Cerebellar cortex (tissue), 1 donor: ENCODE measurements at regions not wholly inside any gene's neighbourhood (a gene's known extent, or its start where the extent isn't known, plus 50 kb on each side); places are given as distances from the start of the nearest gene placed in this dataset.
"Not testable (repeated sequence)": the region's sequence is repeated elsewhere in the genome, so short reads cannot be mapped to it uniquely, and the experiment has no call there.

Source experiments
- DNase-seq: peaks from one replicate; pipeline ENCODE4 v3.0.0-alpha.2; 2015; ENCODE audit warnings: low spot score

DNA sequence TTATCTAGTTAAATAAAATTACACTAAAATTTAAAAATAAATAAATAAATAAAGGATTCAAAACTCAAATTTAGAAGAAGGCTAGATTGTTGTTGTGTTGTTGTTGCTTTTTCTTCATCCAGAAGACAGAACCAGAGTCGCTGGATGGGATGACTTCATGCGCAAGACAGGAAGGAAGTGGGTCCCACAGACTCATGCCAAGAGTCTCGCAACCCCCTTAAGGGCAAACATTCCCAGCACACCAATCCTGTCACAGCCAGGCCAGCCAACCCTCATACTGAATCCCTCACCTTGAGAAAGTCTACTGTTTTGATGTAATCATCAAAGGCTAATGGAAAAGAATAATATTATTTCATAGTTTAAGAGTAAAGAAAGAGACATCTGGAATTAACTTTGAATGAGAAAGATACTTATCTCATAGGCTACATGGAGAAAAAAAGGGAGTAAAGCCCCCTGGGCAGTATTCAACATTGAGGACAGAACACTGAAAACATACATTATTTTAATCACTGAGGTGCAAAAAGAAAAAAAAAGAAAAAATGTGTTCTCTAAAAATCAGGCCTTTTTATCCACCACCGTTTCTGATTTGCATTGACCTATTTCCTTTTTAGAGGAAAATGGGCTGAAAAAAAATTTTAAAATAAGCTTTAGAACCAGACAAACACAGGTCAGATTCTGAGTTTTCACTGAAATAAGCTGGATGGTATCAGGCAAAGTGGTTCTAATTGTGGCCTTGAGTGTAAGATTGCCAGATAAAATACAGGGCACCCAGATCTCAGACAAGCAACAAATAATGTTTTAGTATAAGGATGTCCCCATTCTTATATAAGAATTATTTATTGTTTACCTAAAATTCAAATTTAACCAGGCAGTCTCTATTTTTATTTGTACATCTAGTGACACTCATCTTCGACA is 826.5 kb downstream of the TNS3 start:
- no peak for DNase-seq

DNA sequence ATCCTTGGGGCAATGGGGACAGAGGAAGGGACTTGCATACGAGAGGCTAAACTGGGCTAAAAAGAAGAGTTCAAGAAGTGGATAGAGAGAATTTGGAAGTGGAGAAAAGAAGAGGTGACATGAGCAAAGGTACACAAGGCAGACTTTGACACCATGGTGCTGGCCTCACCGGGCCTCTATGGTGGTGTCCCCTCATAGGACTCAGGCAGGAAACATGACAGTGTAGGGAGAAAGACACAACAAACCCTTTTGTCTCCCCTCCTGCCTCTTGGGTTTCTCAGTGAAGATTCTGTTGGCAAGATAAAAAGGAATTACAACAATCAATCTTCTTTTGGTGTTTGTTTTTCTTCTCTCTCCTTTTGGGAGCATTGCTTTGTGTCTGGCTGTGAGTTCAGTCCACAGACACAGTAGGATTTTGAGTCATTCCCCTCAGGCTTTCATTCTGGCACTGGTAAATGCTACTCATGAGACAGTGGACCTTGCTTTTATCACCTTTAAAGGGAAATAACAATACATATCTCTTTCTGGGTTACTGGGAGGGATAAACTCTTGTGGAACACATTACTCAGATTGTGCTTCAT is 827.7 kb downstream of the TNS3 start:
- DNase-seq, result no peak

DNA sequence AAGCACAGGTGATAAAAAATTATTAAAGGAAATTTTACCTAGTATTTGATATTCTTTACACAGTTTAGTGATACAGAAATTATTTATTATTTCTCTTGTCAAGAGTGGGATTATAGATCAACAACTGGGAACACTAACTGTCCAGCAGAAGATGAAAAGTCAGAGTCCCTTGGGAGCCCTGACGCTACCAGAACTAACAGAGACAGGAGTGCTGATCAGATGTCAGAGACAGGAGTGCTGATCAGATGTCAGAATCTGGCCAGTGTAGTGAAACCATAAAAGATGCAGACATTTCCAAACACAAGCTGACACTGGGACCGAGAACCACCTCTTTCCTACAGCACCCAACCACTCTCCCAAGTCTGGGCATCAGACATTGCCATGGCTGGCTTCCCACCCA is 828.2 kb downstream of the TNS3 start:
- DNase-seq, result no peak

DNA sequence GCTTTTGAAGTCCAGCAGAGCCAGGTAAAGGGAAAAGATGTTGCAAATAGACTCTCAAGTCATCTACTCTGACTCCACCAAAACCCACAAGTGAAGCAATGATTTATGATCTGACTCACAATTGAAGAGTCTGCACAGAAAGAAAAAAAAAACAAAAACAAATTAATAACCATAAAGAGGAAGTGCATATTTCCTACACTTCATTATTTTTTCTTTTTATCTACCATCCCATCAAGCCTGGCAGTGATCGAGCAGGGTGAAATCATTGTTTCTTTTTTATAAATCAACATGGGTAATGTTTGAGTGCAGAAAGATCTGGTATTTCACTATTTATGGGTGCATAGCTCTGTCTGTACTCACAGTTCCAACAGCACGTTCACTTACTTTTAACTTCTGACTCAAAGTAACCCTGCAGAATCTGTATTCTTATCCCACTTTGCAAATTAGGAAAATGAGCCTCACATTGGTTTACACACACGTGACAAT is 829.0 kb downstream of the TNS3 start:
- no peak for DNase-seq

DNA sequence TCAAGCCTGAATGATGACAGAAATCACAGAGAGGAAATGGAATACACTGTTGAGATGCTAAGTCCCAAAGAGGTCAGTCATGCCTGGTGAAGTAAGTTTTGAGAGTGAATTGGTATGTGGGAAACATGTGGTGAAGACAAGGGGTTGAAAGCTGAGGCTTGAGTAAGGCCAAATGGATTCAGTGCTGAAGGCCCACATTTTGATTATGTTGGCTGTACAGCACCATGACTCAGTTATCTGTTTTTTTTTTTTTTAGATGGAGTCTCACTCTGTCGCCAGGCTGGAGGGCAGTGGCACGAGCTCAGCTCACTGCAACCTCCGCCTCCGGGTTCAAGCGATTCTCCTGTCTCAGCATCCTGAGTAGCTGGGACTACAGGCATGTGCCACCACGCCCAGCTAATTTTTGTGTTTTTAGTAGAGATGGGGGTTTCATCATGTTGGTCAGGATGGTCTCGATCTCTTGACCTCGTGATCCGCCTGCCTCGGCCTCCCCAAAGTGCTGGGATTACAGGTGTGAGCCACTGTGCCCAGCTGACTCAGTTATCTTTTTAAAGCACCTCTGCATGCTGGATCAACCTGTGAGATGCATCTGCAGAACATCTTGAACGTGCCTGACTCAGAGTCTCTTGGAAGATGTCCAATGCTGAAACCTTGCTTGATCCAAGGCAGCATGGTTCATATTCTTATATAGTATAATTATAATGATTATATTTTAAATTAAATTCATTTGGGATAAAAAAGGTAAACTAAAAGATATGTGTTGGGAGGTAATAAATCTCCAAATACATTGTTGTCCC is 829.8 kb downstream of the TNS3 start:
- not testable (repeated sequence) for DNase-seq

DNA sequence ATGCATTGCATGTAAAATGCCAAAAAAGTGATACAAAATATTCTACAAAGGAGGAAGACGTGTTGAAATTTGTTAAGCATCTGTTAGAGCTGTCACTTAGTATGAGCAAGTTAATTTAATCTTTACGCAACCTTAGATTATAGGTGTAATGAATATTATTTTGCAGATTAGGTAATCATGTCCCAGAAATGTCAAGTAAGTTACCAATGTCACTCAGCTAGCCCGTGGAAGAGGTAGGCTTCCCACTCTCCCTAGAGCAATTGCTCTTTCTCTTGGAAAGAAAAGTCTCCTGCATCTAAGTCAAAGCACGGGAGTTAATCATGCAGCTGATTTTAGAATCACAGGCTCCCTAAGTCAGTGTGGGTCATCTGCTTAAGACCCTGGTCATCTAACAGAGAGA is 830.4 kb upstream of the IGFBP3 start:
- DNase-seq, result no peak

DNA sequence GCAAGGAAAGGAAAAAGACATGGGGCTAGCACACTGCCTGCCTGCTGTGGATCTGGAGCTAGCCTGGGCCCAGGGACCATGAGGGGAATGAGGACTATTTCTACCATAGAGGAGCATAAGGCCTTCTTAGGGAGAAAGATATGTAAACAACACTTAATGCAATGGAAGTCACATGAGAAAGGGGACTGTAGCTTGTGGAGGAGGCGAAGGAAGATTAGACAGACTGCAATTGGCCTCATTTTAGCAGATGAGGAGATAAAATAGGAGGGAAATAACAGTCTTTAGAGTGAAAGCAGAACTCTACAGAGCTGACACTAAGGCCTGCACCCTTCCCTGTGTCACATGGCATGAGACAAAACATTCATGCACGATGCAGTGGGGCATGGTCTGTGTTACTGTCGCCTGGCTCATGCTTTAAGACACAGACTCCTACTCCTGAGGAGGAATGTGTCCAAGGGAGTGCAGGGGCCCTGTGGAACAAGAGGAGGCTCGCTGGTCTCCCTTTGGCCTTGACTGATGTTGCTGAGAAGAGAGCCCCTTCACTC is 829.3 kb upstream of the IGFBP3 start:
- no peak for DNase-seq

DNA sequence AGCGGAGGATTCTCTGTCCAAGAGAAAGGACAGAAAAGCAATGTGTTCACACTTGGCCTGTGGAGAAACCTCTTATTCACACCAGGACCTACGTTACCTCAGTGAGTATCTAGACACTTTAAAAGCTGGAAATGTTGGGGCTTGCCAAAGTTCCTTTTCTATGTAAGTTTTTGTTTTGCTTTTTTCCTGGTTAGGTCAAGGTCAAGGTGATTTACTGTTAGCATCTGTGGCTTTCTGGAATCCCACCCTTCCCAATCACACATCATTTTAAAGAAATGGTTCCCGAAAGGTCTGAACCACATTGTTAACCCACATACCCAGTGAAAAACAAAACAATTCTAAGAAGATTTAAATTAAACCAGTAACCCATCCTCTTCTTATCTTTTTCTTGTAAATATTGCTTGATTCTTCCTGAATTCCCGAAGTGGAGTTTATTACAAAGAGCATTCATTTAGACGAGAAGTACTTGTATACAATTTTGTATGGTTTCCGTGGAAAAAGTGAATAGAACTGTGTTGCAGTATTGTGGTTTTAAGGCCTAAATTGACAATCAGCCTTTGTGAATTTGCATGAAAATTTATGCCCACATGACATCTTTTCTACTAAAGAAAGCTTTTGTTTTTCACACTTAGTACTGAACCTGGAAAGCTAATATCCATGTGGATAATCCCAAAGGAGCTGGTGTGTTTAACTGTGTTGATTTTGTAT is 827.0 kb upstream of the IGFBP3 start:
- no peak for DNase-seq

DNA sequence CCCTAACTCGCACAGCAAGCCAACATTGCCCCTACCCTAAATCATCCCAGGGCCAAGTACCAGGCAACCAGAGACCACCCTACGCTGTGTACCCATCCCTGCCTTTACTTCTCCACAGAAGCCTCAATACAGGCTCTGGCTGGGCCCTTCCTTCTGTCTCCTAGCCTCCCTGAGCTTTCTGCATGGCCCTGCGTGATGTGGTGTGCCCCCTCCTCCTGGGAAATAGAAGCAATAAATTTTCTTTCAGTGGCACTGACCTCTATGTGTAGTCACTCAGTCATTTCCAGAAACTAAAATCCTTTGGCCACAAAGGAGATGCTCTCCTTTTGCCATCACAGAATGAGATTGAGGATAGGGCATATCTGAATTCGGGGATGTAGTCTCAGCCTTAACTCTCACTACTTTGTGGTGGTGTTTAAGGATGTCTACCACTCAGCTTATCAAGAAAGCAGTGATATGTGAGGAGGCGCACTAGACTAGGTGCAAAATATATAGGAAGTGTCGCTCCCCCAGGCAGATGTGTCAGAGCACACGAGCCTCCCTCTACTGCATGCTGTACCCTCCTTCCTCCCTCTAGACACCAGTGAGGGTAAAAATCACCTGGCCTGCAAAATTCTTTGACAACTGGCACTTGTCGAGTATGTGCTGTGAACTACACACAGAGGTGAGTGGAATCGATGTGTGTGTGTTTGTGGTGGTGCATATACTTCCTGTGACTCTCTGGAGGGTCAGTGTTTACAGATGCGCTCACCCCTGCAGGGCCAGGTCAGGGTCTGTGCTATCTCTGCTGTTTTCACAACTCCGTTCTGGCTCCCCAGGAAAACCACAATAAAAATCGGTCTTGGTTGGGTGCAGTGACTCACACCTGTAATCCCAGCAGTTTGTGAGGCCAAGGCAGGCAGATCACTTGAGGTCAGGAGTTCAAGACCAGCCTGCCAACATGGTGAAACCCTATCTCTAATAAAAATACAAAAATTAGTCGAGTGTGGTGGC is 825.9 kb upstream of the IGFBP3 start:
- DNase-seq, result no peak

DNA sequence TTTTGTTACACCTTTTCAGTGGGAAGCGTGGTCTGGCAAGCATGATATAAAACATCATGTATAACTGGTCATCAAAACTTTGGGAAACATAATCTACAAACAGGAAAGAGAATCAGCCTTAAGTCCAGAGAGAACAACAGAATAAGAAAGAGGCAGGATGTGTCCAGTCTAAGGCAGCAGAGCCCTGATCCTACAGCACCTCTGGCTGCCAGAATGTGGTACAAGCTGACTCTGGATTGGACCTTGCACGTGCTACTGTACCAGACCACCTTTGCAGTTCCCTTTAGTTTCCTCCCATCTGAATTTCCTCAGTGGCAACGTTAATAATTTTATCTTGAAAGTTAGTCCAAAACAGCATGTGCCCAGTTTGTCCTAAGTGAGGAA is 824.6 kb upstream of the IGFBP3 start:
- DNase-seq, result no peak

DNA sequence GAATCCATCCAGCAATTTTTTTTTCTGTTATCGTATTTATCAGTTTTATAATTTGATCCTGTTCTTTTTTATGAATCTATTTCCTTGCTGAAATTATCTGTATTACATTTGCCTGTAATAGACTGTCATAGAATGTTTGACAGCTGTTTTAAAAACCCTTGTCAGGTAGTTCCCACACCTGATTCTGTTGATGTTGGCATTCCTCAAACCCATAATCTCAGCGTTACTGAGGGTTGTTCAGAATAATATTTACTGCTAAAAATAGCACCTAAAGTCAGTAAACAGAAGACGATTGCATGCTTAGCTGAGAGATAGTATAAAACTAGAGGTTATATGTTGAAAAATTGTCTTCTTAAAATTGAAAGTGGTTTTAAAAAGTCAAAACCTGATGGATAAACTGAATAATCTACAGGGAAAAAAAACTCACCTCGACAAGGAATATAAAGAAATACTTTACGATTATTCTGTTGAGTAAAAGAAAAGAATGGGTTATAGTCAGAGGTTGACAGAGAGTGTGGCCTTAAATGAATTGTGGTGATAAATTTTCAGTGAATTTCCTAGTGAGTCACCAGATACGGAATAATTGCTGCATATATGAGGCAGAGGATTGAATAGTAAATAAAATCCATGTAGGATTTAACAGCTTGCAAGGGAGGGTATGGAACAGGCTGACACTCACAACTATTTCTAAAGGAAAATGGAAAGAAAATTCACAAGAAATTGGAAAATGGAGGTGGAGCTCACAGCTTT is 824.1 kb upstream of the IGFBP3 start:
- DNase-seq, result no peak

DNA sequence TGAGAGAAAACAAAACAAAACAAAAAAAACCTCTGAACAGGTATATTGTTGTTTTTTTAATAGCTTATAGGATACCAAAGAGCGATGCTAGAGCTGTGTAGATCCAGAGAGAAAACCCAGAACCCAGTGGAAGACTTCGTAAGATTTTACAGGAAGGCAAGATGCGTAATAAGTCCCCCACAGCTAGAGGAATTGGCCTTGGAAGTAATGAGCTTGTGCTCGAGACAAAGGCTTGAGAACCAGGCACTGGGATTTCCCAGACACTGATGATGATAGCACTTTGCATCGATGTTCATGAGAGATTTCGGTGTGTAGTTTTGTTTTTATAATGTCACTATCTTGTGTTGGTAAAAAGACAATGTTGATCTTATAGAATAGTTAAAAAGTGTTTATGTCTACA is 821.5 kb upstream of the IGFBP3 start:
- DNase-seq, result no peak

DNA sequence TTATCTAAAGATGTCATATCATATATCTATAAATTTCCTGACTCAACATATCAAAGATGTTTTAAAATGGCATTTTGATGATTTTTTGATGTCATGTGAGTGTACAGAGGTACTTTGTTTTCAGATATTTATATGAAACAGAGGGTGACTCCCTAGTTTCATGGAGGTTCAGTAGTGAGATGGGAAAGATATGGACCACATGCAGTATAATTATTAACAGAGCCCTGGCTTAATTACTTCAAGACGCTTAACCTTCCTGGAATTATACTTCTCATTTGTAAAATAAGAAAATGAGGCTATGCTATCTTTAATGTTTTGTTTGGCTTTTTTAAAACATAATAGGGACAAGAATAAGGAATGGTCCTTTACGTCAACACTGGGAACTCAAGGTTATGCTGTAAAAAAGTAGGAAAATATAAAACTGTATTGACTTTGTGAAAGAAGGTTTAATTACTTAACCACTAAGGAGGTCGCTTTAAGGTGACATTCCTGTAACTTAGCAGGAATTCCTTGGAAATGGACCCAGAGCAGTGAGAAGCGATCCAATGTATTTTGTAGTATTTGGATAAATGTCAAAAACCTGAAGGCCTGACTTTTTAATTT is 821.0 kb upstream of the IGFBP3 start:
- no peak for DNase-seq

DNA sequence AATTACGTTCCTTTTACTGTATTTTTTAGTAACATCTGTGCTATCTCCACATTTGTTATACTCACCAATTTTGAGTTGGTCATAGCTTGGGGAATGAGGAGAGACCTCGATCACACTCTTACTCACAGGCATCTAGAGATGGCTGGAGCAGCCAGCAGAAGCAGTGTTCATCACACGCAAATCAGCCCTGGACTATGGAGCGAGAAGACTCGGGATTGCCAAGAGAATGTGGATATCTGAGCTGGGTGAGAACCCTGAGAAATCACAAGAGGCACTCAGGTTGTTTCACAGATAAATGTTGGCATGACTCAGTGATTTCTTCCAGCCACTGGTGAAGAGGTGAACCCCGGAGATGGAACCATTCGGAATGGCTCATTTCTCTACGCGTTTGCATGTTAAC is 820.1 kb upstream of the IGFBP3 start:
- no peak for DNase-seq

DNA sequence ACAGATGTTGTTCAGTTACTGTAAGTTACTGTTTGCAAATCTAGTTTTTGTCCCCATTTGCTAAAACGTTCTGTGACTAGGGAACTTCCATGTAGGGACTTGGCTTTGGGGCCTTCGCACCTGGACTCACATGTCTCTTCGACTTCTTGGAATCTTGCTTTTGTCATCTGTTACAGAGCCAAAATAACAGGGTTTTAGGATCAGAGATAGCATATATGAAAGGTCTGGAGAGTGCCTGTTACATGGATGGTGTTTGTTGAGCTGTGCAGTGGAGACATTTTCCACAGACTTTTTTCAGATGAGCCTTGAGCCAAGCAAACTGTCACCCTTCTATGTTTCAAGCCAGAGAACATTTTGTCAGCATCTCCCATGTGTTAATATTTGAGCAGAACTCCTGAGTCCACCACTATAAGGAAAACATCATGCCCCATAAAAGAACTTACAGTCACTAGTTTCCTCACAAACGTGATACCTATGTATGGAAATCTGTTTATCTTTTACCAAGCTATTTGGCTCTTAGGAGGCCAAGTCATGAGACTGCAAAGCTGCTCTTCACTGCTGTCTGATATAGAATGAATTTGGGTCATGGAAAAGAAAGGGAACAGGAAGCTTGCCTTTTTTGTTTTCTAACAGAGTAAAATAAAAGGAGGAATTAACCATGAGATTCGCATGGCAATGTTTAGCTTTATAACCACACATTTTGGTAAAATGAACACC is 818.6 kb upstream of the IGFBP3 start:
- no peak for DNase-seq

DNA sequence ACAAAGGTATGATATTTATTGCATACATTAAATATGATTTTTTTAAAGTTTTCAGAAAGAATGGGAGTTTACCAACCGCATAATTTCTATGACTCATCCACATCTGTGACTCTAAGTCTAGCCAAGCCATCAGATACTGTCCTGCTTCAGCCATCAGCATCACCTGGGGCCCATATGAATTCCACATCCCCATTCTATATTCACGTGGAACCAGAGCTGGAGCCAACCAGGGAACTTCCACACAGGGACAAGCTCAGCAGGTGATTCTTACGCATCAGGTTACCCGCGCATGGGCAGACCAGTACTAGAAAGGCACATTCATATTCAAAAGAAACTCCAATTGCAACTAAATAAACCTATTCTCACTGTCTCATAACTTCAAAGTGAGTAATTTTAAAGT is 817.7 kb upstream of the IGFBP3 start:
- DNase-seq, result no peak

DNA sequence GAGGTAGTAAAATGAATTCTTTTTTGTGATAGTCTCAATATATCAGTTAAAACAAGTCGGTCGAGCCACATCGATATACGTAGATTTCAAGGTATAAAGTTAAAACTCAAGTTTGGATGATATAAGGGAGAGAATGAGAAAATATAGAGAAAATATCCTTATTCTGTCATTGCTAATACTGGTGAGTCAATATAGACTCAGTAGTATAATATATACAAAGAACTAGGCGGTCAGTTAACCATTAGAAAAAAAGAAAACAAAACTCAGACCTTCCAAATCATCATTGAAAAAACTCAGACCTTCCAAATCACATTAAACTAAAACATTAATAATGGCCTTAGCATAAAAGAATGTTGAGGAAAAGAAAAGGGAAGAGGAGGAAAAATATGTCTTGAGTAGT is 817.1 kb upstream of the IGFBP3 start:
- no peak for DNase-seq

DNA sequence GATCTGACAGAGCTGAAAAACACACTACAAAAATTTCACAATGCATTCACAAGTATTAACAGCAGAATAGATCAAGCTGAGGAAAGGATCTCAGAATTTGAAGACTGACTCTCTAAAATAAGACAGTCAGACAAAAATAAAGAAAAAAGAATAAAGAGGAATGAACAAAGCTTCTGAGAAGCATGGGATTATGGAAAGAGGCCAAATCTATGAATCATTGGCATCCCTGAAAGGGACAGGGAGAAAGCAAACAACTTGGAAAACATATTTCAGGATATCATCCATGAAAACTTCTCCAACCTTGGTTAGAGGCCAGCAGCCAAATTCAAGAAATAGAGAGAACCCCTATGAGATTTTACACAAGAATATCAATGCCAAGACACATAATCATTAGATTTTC is 804.8 kb upstream of the IGFBP3 start:
- no peak for DNase-seq

DNA sequence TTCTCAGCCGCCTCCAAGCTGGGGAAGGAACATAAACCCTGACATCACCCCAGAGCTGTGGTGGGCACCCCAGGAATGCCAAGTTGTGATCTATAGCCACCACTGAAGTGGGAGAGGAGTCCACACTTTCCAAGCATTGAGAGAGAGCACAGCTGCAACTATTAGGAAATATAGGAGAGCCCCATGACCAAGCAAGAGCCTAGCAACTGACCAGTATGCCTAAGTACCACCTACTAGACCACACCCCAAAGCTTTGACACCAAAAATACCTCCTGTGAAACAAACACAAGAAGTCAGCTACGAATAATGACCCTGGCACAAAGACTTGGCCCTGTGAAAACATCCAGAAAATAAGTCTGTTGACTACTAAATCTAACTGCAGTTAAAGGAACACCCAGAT is 804.1 kb upstream of the IGFBP3 start:
- no peak for DNase-seq
